ENCODE measurements at regions not wholly inside any gene's neighbourhood (a gene's known extent, or its start where the extent isn't known, plus 50 kb on each side); places are given as distances from the start of the nearest gene placed in this dataset.
"Not testable (repeated sequence)": the region's sequence is repeated elsewhere in the genome, so short reads cannot be mapped to it uniquely, and the experiment has no call there.

DNA sequence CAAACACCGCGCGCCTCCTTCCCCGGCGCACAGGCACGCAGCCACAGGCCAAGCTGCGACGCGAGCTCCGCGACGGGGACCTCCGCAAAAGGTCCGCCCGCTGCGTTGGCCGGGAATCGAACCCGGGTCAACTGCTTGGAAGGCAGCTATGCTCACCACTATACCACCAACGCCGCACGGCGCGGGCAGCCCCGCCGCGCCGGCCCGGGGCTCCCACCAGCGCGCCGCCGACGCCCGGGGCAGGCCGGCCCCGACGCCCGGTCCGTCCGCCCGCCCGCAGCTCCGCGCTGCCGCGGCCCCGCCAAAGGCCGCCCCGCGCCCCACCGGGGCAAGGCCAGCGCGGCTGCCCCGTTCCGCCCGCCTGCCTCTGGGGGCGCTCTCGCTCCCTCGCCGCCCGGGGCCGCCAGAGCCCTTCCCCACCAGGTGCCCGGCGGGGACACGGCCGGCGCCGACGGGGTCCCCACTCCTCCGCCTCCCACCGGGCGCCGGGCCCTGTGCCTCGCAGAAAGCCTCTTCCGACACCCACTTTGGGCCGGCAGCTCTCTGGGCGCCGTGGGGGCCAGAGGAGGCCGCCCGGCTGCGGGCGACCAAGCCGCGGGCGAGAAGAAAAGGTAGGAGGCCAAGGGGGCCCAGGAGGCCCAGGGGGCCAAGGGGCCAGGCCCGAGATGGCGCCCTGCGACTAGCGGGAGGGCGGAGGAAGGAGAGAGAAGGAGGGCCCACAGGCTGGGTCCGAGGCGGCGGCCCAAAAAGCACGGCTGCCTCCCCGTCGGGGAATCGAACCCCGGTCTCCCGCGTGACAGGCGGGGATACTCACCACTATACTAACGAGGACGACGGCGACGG is 50.2 kb upstream of the FCGR2A start:
- H2AFZ ChIP-seq (ENCODE audit: insufficient read depth, low read depth, low read length, poor library complexity, severe bottlenecking); H3K4me1 Mint-ChIP-seq; H3K4me1 ChIP-seq (ENCODE audit: control insufficient read depth in 1 of 2, insufficient read depth in 2 of 2, low read length in 2 of 2); H3K36me3 ChIP-seq (replicated peaks in 1 of 2; ENCODE audit: control insufficient read depth in 1 of 2, insufficient read depth in 2 of 2, low read length in 2 of 2); H4K20me1 ChIP-seq (ENCODE audit: insufficient read depth, low read length); H3K4me3 ChIP-seq (replicated peaks in 1 of 3; ENCODE audit: low read depth in 2 of 3, low read length in 3 of 3); H3K4me3 Mint-ChIP-seq; H3K9me3 Mint-ChIP-seq; H3K27ac Mint-ChIP-seq; H3K79me2 ChIP-seq (ENCODE audit: insufficient read depth, low read length); H3K9me3 ChIP-seq (replicated peaks in 1 of 2; ENCODE audit: control insufficient read depth in 1 of 2, insufficient read depth in 1 of 2, low read length in 2 of 2); H3K27me3 Mint-ChIP-seq (ENCODE audit: low read depth in 3 of 3); H3K9ac ChIP-seq (ENCODE audit: insufficient read depth, low read length, poor library complexity, severe bottlenecking); H3K27ac ChIP-seq (ENCODE audit: low read depth in 1 of 2, low read length in 2 of 2); intact Hi-C loops (cut with micrococcal nuclease); H3K4me2 ChIP-seq (replicated peaks; ENCODE audit: extremely low read depth, low read length, poor library complexity, severe bottlenecking); H3K36me3 Mint-ChIP-seq; DNase-seq: not testable (repeated sequence)
- peaks cover 3 to 24% of the 10 kb centered on the region in 2 donors for H3K27me3 ChIP-seq (ENCODE audit: control insufficient read depth in 2 of 2, insufficient read depth in 2 of 2, low read length in 2 of 2)
- no CpG with 5 or more reads among the region's 107 CpGs for WGBS (ENCODE audit: insufficient coverage)

DNA sequence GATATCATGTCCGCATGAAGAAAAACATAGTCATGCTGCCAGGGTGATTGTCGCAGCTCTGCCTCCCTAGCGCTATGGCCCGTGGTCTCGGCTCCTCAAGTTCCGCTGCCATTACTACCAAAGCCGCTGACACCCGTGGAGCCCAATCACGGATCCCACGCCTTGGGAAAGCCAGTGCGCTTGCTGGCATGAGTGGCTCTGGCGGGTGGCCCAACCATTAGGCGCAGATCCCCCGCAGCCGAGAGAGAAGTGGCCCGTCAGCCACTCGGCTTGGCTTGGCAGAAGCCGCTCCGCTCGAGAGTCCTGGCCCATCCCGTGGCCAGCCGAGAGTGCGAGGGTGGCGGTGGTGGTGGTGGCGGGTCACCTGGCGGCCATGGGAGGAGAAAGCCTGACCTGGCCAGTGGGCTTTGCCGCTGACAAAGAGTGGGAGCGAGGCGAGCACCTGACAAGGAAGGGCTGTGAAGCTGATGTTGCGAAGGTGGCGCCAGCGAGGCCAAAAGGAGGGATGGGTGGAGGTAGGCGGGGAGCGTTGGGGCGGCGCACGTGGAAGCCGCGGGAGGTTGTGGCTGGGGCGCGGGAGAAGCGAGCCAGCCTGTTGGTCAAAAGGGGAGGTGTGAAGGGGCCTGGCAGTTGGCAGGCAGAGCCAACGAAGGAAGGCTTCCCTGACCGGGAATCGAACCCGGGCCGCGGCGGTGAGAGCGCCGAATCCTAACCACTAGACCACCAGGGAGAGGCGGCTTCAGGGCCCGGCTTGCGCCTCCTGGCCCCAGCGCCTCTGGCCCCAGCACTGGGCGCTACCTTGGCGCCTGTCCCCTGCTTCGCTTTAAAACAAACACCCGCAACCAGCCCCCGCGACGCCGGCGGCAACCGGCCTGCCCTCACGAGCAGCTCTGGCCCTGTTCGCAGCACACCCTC is 51.0 kb upstream of the FCGR2A start:
- H3K27ac Mint-ChIP-seq; H3K27ac ChIP-seq (ENCODE audit: low read depth in 1 of 2, low read length in 2 of 2); H2AFZ ChIP-seq (ENCODE audit: insufficient read depth, low read depth, low read length, poor library complexity, severe bottlenecking); DNase-seq; H3K4me1 ChIP-seq (ENCODE audit: control insufficient read depth in 1 of 2, insufficient read depth in 2 of 2, low read length in 2 of 2); intact Hi-C loops (cut with micrococcal nuclease); H3K4me3 Mint-ChIP-seq; H3K79me2 ChIP-seq (ENCODE audit: insufficient read depth, low read length); H3K27me3 Mint-ChIP-seq (ENCODE audit: low read depth in 3 of 3); H4K20me1 ChIP-seq (ENCODE audit: insufficient read depth, low read length); H3K4me1 Mint-ChIP-seq; H3K36me3 ChIP-seq (replicated peaks in 1 of 2; ENCODE audit: control insufficient read depth in 1 of 2, insufficient read depth in 2 of 2, low read length in 2 of 2); H3K4me3 ChIP-seq (replicated peaks in 1 of 3; ENCODE audit: low read depth in 2 of 3, low read length in 3 of 3); H3K9me3 Mint-ChIP-seq; H3K4me2 ChIP-seq (replicated peaks; ENCODE audit: extremely low read depth, low read length, poor library complexity, severe bottlenecking); H3K9me3 ChIP-seq (replicated peaks in 1 of 2; ENCODE audit: control insufficient read depth in 1 of 2, insufficient read depth in 1 of 2, low read length in 2 of 2); H3K36me3 Mint-ChIP-seq; H3K9ac ChIP-seq (ENCODE audit: insufficient read depth, low read length, poor library complexity, severe bottlenecking): not testable (repeated sequence)
- 68% methylated on average over 6 of the region's 67 CpGs for WGBS (ENCODE audit: insufficient coverage)
- H3K27me3 ChIP-seq (ENCODE audit: control insufficient read depth in 2 of 2, insufficient read depth in 2 of 2, low read length in 2 of 2): peaks cover 0 to 17% of the 10 kb centered on the region in 2 donors

DNA sequence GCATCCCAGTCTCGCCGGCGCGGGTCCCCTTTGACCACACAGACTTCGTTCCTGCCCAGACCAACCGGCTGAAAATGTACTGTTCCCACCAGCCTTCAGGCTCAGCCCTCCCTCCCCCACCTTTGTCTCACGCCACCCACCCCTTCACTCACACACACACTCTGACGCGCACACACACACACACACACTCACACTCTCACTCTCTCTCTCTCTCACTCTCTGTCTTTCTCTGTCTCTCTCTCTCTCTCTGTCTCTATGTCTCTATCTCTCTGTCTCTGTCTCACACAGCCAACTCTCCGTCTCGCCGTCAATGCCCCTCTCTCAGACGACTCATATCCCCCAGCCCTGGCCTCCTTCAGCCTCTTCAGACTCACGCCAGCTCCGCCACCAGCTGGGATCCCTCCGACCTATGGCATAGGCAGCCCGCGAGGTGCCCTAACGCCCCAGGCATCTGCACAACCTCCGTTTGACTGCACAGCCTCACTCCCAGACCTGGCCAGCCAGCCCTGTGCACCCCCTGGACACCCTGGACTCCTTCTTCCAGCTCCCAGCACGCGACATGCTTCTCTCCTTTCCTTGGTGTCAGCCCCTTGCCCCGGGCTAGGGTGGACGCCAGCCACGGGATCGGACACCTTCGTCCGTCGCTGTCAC is 53.4 kb upstream of the FCGR2A start:
- H3K27ac ChIP-seq (ENCODE audit: low read depth in 1 of 2, low read length in 2 of 2); H3K36me3 Mint-ChIP-seq; DNase-seq; H3K4me3 ChIP-seq (replicated peaks in 1 of 3; ENCODE audit: low read depth in 2 of 3, low read length in 3 of 3); H3K27me3 ChIP-seq (ENCODE audit: control insufficient read depth in 2 of 2, insufficient read depth in 2 of 2, low read length in 2 of 2); H3K9ac ChIP-seq (ENCODE audit: insufficient read depth, low read length, poor library complexity, severe bottlenecking); H3K4me2 ChIP-seq (replicated peaks; ENCODE audit: extremely low read depth, low read length, poor library complexity, severe bottlenecking); H3K27ac Mint-ChIP-seq; H4K20me1 ChIP-seq (ENCODE audit: insufficient read depth, low read length); H3K79me2 ChIP-seq (ENCODE audit: insufficient read depth, low read length); H3K36me3 ChIP-seq (replicated peaks in 1 of 2; ENCODE audit: control insufficient read depth in 1 of 2, insufficient read depth in 2 of 2, low read length in 2 of 2); H3K27me3 Mint-ChIP-seq (ENCODE audit: low read depth in 3 of 3); H2AFZ ChIP-seq (ENCODE audit: insufficient read depth, low read depth, low read length, poor library complexity, severe bottlenecking); H3K4me3 Mint-ChIP-seq; H3K4me1 ChIP-seq (ENCODE audit: control insufficient read depth in 1 of 2, insufficient read depth in 2 of 2, low read length in 2 of 2); intact Hi-C loops (cut with micrococcal nuclease); H3K4me1 Mint-ChIP-seq; H3K9me3 ChIP-seq (replicated peaks in 1 of 2; ENCODE audit: control insufficient read depth in 1 of 2, insufficient read depth in 1 of 2, low read length in 2 of 2); H3K9me3 Mint-ChIP-seq: not testable (repeated sequence)
- WGBS (ENCODE audit: insufficient coverage): no CpG with 5 or more reads among the region's 29 CpGs

DNA sequence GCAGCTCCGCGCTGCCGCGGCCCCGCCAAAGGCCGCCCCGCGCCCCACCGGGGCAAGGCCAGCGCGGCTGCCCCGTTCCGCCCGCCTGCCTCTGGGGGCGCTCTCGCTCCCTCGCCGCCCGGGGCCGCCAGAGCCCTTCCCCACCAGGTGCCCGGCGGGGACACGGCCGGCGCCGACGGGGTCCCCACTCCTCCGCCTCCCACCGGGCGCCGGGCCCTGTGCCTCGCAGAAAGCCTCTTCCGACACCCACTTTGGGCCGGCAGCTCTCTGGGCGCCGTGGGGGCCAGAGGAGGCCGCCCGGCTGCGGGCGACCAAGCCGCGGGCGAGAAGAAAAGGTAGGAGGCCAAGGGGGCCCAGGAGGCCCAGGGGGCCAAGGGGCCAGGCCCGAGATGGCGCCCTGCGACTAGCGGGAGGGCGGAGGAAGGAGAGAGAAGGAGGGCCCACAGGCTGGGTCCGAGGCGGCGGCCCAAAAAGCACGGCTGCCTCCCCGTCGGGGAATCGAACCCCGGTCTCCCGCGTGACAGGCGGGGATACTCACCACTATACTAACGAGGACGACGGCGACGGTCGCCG is 57.4 kb upstream of the FCGR2A start:
- H3K4me1 Mint-ChIP-seq; H3K36me3 ChIP-seq (replicated peaks in 1 of 2; ENCODE audit: control insufficient read depth in 1 of 2, insufficient read depth in 2 of 2, low read length in 2 of 2); H3K4me2 ChIP-seq (replicated peaks; ENCODE audit: extremely low read depth, low read length, poor library complexity, severe bottlenecking); H3K27ac Mint-ChIP-seq; H3K27me3 ChIP-seq (ENCODE audit: control insufficient read depth in 2 of 2, insufficient read depth in 2 of 2, low read length in 2 of 2); H3K4me1 ChIP-seq (ENCODE audit: control insufficient read depth in 1 of 2, insufficient read depth in 2 of 2, low read length in 2 of 2); H2AFZ ChIP-seq (ENCODE audit: insufficient read depth, low read depth, low read length, poor library complexity, severe bottlenecking); DNase-seq; H3K9me3 Mint-ChIP-seq; H3K79me2 ChIP-seq (ENCODE audit: insufficient read depth, low read length); H4K20me1 ChIP-seq (ENCODE audit: insufficient read depth, low read length); intact Hi-C loops (cut with micrococcal nuclease); H3K36me3 Mint-ChIP-seq; H3K4me3 Mint-ChIP-seq; H3K9me3 ChIP-seq (replicated peaks in 1 of 2; ENCODE audit: control insufficient read depth in 1 of 2, insufficient read depth in 1 of 2, low read length in 2 of 2); H3K9ac ChIP-seq (ENCODE audit: insufficient read depth, low read length, poor library complexity, severe bottlenecking); H3K4me3 ChIP-seq (replicated peaks in 1 of 3; ENCODE audit: low read depth in 2 of 3, low read length in 3 of 3); H3K27ac ChIP-seq (ENCODE audit: low read depth in 1 of 2, low read length in 2 of 2): not testable (repeated sequence)
- H3K27me3 Mint-ChIP-seq (ENCODE audit: low read depth in 3 of 3): peaks cover 3 to 14% (median 8%) of the 10 kb centered on the region in 3 donors
- WGBS (ENCODE audit: insufficient coverage): no CpG with 5 or more reads among the region's 66 CpGs

All from CD14-positive monocyte (primary cell).